IMR-90 (cell line): ENCODE measurements at regions not wholly inside any gene's neighbourhood (a gene's known extent, or its start where the extent isn't known, plus 50 kb on each side); places are given as distances from the start of the nearest gene placed in this dataset.

ENCODE experiments used
- ATAC-seq: fragments of 200-7000 bp; cut with Tn5 transposase; 2 replicates; pipeline ENCODE4 v1.9.1; 2020; ENCODE audit warnings: low read depth, mild to moderate bottlenecking, moderate library complexity
- BruUV-seq: library from RNA; stranded (reverse); fragments of 400-500 nt; replicated peaks from 2 replicates; lab custom pipeline; 2021; lab: Mats Ljungman, UMichigan
- CTCF ChIA-PET: fragments of 300-600 bp; formaldehyde crosslinking; extraction: SDS; loops from one replicate; lab custom pipeline; 2021; ENCODE audit warnings: antibody characterized with exemption; lab: Yijun Ruan, JAX
- POLR2A ChIA-PET: fragments of 300-600 bp; sonication (Branson Sonifier 250); formaldehyde crosslinking; loops from one replicate; lab custom pipeline; 2022; ENCODE audit warnings: antibody characterized with exemption; ENCODE audit not compliant: unreplicated experiment; lab: Charles Lee
- DNase-seq: peaks from one replicate; pipeline ENCODE4 v3.0.0; 2013
- H2AFZ ChIP-seq: replicated peaks from 2 replicates; pipeline ENCODE3; 2013; ENCODE audit warnings: low read length, mild to moderate bottlenecking; ENCODE audit not compliant: poor library complexity
- H2AK5ac ChIP-seq: 2 replicates; pipeline ENCODE4 v1.6.1; 2013; ENCODE audit warnings: low read depth, low read length, inconsistent platforms
- H2AK9ac ChIP-seq: replicated peaks from 2 replicates; pipeline ENCODE3; 2013; ENCODE audit warnings: mild to moderate bottlenecking, low read depth, low read length, moderate library complexity; ENCODE audit not compliant: poor library complexity
- H2BK120ac ChIP-seq: 2 replicates; pipeline ENCODE4 v1.6.1; 2013; ENCODE audit warnings: low read depth, low read length, inconsistent platforms
- H2BK15ac ChIP-seq: 3 replicates; pipeline ENCODE4 v1.6.1; 2013; ENCODE audit warnings: low read depth, low read length, inconsistent platforms
- H2BK20ac ChIP-seq: 2 replicates; pipeline ENCODE4 v1.6.1; 2013; ENCODE audit warnings: low read depth, mild to moderate bottlenecking, inconsistent platforms, low read length, moderate library complexity
- H2BK5ac ChIP-seq: 2 replicates; pipeline ENCODE4 v1.6.1; 2013; ENCODE audit warnings: mild to moderate bottlenecking, low read depth, low read length, inconsistent platforms; ENCODE audit not compliant: poor library complexity, severe bottlenecking
- H3K14ac ChIP-seq: replicated peaks from 2 replicates; pipeline ENCODE4 v1.6.1; 2013; ENCODE audit warnings: low read depth, low read length, inconsistent platforms
- H3K18ac ChIP-seq: 2 replicates; pipeline ENCODE4 v1.6.1; 2013; ENCODE audit warnings: low read depth, low read length, control low read depth
- H3K23ac ChIP-seq: 2 replicates; pipeline ENCODE4 v1.6.1; 2013; ENCODE audit warnings: low read depth, low read length, inconsistent platforms
- H3K27ac ChIP-seq: 2 replicates; pipeline ENCODE4 v1.5.1; 2013; ENCODE audit warnings: mild to moderate bottlenecking, control low read depth, low read length; ENCODE audit not compliant: insufficient read depth
- H3K27me3 ChIP-seq: 2 replicates; pipeline ENCODE4 v1.6.1; 2013; ENCODE audit warnings: low read length; ENCODE audit not compliant: control insufficient read depth, insufficient read depth
- H3K36me3 ChIP-seq: 2 replicates; pipeline ENCODE4 v1.6.1; 2013; ENCODE audit warnings: low read length, mixed read lengths; ENCODE audit not compliant: control insufficient read depth, insufficient read depth
- H3K4ac ChIP-seq: 2 replicates; pipeline ENCODE4 v1.6.1; 2013; ENCODE audit warnings: low read depth, low read length, inconsistent platforms
- H3K4me1 ChIP-seq: 2 replicates; pipeline ENCODE4 v1.6.1; 2013; ENCODE audit warnings: low read length, mixed read lengths; ENCODE audit not compliant: control insufficient read depth, insufficient read depth
- H3K4me2 ChIP-seq: 2 replicates; pipeline ENCODE4 v1.6.1; 2013; ENCODE audit warnings: low read depth, mild to moderate bottlenecking, control low read depth, low read length, moderate library complexity
- H3K4me3 ChIP-seq: 2 replicates; pipeline ENCODE4 v1.5.1; 2013; ENCODE audit warnings: low read depth, mild to moderate bottlenecking, control low read depth, low read length, moderate library complexity; ENCODE audit not compliant: insufficient read depth
- H3K56ac ChIP-seq: 2 replicates; pipeline ENCODE4 v1.6.1; 2013; ENCODE audit warnings: low read length, inconsistent platforms; ENCODE audit not compliant: insufficient read depth; ENCODE audit errors: extremely low read depth
- H3K79me1 ChIP-seq, 2 experiments: 2 replicates each; pipeline ENCODE4 v1.6.1; 2013; ENCODE audit warnings: low read length in 2 of 2, inconsistent platforms in 1 of 2, low read depth in 1 of 2
- H3K9ac ChIP-seq: 2 replicates; pipeline ENCODE4 v1.6.1; 2013; ENCODE audit warnings: low read depth, low read length, control low read depth
- H3K9me1 ChIP-seq: 2 replicates; pipeline ENCODE4 v1.6.1; 2013; ENCODE audit warnings: low read length, inconsistent platforms; ENCODE audit not compliant: insufficient read depth
- H3K9me3 ChIP-seq: 2 replicates; pipeline ENCODE4 v1.6.1; 2013; ENCODE audit warnings: low read length; ENCODE audit not compliant: control insufficient read depth, insufficient read depth
- H4K20me1 ChIP-seq: 2 replicates; pipeline ENCODE4 v1.6.1; 2013; ENCODE audit warnings: low read length, inconsistent platforms; ENCODE audit not compliant: insufficient read depth
- H4K5ac ChIP-seq: 2 replicates; pipeline ENCODE4 v1.6.1; 2013; ENCODE audit warnings: mild to moderate bottlenecking, low read depth, low read length, control low read depth
- H4K8ac ChIP-seq, 2 experiments: 2 replicates each; pipeline ENCODE4 v1.6.1; 2013; ENCODE audit warnings: low read depth in 2 of 2, low read length in 2 of 2, control low read depth in 1 of 2, inconsistent platforms in 1 of 2
- H4K91ac ChIP-seq: 2 replicates; pipeline ENCODE4 v1.6.1; 2013; ENCODE audit warnings: low read depth, low read length, inconsistent platforms; ENCODE audit not compliant: insufficient read depth
- CEBPB ChIP-seq: IDR thresholded peaks from 2 replicates; pipeline ENCODE4 v1.6.1; 2012; ENCODE audit warnings: low read depth, low read length, improper control_type of control experiment
- CHD1 ChIP-seq: IDR thresholded peaks from 2 replicates; pipeline ENCODE4 v1.6.1; 2012; ENCODE audit warnings: low read depth, low read length, improper control_type of control experiment
- FOS ChIP-seq: fragments of 150-350 bp; IDR thresholded peaks from 2 replicates; pipeline ENCODE4 v1.6.1; 2016; ENCODE audit warnings: low read depth, low read length
- MXI1 ChIP-seq: IDR thresholded peaks from 2 replicates; pipeline ENCODE4 v1.6.1; 2012; ENCODE audit warnings: low read depth, mild to moderate bottlenecking, low read length, moderate library complexity, borderline replicate concordance
- RAD21 ChIP-seq: IDR thresholded peaks from 2 replicates; pipeline ENCODE4 v1.6.1; 2012; ENCODE audit warnings: low read length, improper control_type of control experiment
- SMC3 ChIP-seq: fragments of 150-350 bp; IDR thresholded peaks from 2 replicates; pipeline ENCODE4 v1.6.1; 2016; ENCODE audit warnings: low read depth, mild to moderate bottlenecking, antibody characterized with exemption, low read length, moderate library complexity
- WGBS, 2 experiments: methylation state at CpG; one replicate each; pipeline versions ENCODE4 v1.1.5 to v1.1.7; 2013; ENCODE audit warnings: missing lambda C conversion rate in 2 of 2; ENCODE audit not compliant: insufficient read length in 1 of 2; ENCODE audit errors: extremely low coverage in 2 of 2; 5-methylcytosine and 5-hydroxymethylcytosine counted together
- dilution Hi-C: fragments of 300-500 bp; cut with HindIII; formaldehyde crosslinking; loops from one replicate; pipeline ENCODE4 v1.14.3; 2018; ENCODE audit warnings: low sequenced_read_pairs; ENCODE audit not compliant: unreplicated experiment
- in situ Hi-C: fragments of 300-500 bp; cut with MboI; formaldehyde crosslinking; loops from 3 replicates; pipeline ENCODE4 v1.14.3; 2019; ENCODE audit warnings: low sequenced_read_pairs, inconsistent platforms, mixed read lengths
- intact Hi-C: fragments of 100-400 bp; cut with micrococcal nuclease; formaldehyde crosslinking; loops from 2 replicates; pipeline ENCODE4 v1.10.0; 2022
- TF ChIP-seq, protein P1 (sequence below): fragments of 150-350 bp; IDR thresholded peaks from 2 replicates; pipeline ENCODE4 v1.6.1; 2016; ENCODE audit warnings: low read depth, mild to moderate bottlenecking, low read length, moderate library complexity, borderline replicate concordance

DNA sequence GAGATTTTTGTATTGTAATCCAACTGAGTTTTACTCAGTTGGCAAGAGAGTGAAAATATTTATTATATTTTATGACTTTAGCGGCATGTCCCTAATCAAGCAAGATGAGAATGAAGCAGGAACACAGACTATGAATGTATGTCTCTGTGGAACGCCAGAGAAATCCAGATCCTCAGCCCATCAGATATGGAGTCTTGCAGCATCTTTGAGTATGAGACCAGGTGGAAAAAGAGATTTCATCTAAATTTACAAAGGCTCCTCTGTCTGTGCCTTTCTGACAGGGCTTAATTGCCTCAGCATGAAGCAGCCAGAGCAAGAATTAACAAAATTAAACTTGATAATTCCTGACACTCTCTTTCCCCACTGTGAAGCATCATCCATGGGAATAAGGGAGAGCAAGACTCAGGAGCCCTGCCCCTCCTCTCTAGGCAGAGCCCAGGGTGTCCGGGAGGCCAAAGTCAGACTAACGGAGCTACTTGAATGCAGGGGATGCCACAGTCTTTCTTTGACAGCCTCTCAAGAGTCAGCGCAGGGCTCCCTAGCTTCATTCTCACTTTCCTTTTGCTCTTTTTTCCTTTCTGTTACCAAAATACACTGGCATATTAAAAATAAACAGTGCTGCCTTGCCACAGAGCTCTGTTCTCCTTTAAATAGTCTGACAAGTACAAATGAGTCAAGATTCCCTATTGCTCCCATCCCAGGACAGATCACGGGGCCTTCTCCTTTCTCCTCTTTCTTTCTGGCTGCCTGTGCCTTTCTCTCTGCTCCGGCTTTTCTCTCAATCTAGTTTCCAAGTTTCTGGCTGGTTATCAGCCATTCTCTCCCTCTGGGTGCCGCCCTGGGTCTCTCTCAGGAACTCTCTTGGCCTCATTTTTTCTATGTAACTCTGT is 132.2 kb upstream of the INHBA start:
- no peaks in the 10 kb centered on the region for H3K9me3 ChIP-seq
- DNase-seq, result peak; percentile 9
- BruUV-seq, result no TSS peak
- H3K27ac ChIP-seq, result no peak overlapping the region
- peak; percentile 56 for ATAC-seq
- 76% methylated on average over 6 of the region's 8 CpGs; no CpG with 5 or more reads in 1 of the 2 experiments for WGBS, 2 experiments
- no peak overlapping the region for H2BK15ac ChIP-seq
- peak overlapping the region; percentile 20; the same call in 1 of the 2 replicates for H2BK120ac ChIP-seq
- no peak overlapping the region for H2BK5ac ChIP-seq
- dilution Hi-C loops, result no loop called here
- H3K23ac ChIP-seq, result no peak overlapping the region
- H2BK20ac ChIP-seq, result peak overlapping the region; percentile 8
- H2AFZ ChIP-seq, result peak overlapping the region; percentile 21
- H3K9me1 ChIP-seq, result no peaks in the 10 kb centered on the region
- no peak for TF ChIP-seq CEBPB
- no peak for TF ChIP-seq CHD1
- no peak for TF ChIP-seq FOS
- TF ChIP-seq SMC3, result no peak
- TF ChIP-seq, protein P1, sequence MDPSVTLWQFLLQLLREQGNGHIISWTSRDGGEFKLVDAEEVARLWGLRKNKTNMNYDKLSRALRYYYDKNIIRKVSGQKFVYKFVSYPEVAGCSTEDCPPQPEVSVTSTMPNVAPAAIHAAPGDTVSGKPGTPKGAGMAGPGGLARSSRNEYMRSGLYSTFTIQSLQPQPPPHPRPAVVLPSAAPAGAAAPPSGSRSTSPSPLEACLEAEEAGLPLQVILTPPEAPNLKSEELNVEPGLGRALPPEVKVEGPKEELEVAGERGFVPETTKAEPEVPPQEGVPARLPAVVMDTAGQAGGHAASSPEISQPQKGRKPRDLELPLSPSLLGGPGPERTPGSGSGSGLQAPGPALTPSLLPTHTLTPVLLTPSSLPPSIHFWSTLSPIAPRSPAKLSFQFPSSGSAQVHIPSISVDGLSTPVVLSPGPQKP, result no peak
- TF ChIP-seq RAD21, result no peak
- TF ChIP-seq MXI1, result no peak
- in situ Hi-C loops, result no loop called here
- H3K9ac ChIP-seq, result no peak overlapping the region
- 0 out of 2 replicates have a peak overlapping the region, but pooled peaks have one; percentile 16 for H4K91ac ChIP-seq
- peaks cover 4% of the 10 kb centered on the region; the same call in 1 of the 2 replicates for H3K4me1 ChIP-seq
- no peak overlapping the region for H2AK5ac ChIP-seq
- peak overlapping the region; percentile 50; the same call in 1 of the 2 replicates for H4K5ac ChIP-seq
- peak overlapping the region in 1 of 2 experiments; percentile 1; a peak in 1 of 4 replicates for H4K8ac ChIP-seq
- ChIA-PET POLR2A (no interaction called here), CTCF (no interaction called here)
- H3K36me3 ChIP-seq, result no peaks in the 10 kb centered on the region
- intact Hi-C loops, result no loop called here
- H3K4me3 ChIP-seq, result no peak overlapping the region
- H3K18ac ChIP-seq, result 0 out of 2 replicates have a peak overlapping the region, but pooled peaks have one; percentile 16
- no peaks in the 10 kb centered on the region for H3K79me1 ChIP-seq
- peak overlapping the region; percentile 42 for H3K4me2 ChIP-seq
- H2AK9ac ChIP-seq, result no peak overlapping the region
- H3K4ac ChIP-seq, result peak overlapping the region; percentile 5; the same call in 1 of the 2 replicates
- no peaks in the 10 kb centered on the region for H4K20me1 ChIP-seq
- H3K14ac ChIP-seq, result peak overlapping the region; percentile 13; the same call in 1 of the 2 replicates
- H3K56ac ChIP-seq, result no peak overlapping the region
- no peaks in the 10 kb centered on the region for H3K27me3 ChIP-seq
